Natural killer cell (primary cell): ENCODE measurements at regions not wholly inside any gene's neighbourhood (a gene's known extent, or its start where the extent isn't known, plus 50 kb on each side); places are given as distances from the start of the nearest gene placed in this dataset.

ENCODE experiments used
- ATAC-seq, 3 donors: fragments of 150-1000 bp in 2 of 3; fragments of 200-7000 bp in 1 of 3; cut with Tn5 transposase; 1 replicate in 1 of 3; 2 replicates in 2 of 3; pipeline ENCODE4 v1.10.0; 2021; ENCODE audit warnings: mild to moderate bottlenecking in 2 of 3, moderate library complexity in 2 of 3
- DNase-seq, 2 donors: peaks; one replicate each; pipeline versions ENCODE4 v3.0.0 to v3.0.0-alpha.2; 2013 to 2021; ENCODE audit warnings: mixed read lengths in 1 of 2
- H3K27ac ChIP-seq: one replicate; pipeline ENCODE4 v1.5.1; 2013; ENCODE audit warnings: mild to moderate bottlenecking, low read length
- H3K27me3 ChIP-seq: one replicate; pipeline ENCODE4 v1.6.1; 2013; ENCODE audit warnings: low read length; ENCODE audit not compliant: control insufficient read depth, insufficient read depth
- H3K36me3 ChIP-seq: one replicate; pipeline ENCODE4 v1.6.1; 2013; ENCODE audit warnings: low read length; ENCODE audit not compliant: control insufficient read depth, insufficient read depth
- H3K4me1 ChIP-seq: one replicate; pipeline ENCODE4 v1.6.1; 2013; ENCODE audit warnings: low read length; ENCODE audit not compliant: control insufficient read depth, insufficient read depth
- H3K4me3 ChIP-seq: one replicate; pipeline ENCODE4 v1.5.1; 2013; ENCODE audit warnings: low read length
- H3K9me3 ChIP-seq: one replicate; pipeline ENCODE4 v1.6.1; 2013; ENCODE audit warnings: low read length; ENCODE audit not compliant: control insufficient read depth, insufficient read depth
- H3K27ac Mint-ChIP-seq, 2 donors: one replicate each; pipeline ENCODE4 v1.8.0; 2022; ENCODE audit warnings: mild to moderate bottlenecking in 2 of 2, mixed read lengths in 2 of 2, moderate library complexity in 1 of 2
- H3K27me3 Mint-ChIP-seq, 2 donors: one replicate each; pipeline ENCODE4 v1.8.0; 2022; ENCODE audit warnings: low read depth in 2 of 2, mixed read lengths in 2 of 2
- H3K36me3 Mint-ChIP-seq: one replicate; pipeline ENCODE4 v1.8.0; 2022; ENCODE audit warnings: mixed read lengths
- H3K4me1 Mint-ChIP-seq, 2 donors: one replicate each; pipeline ENCODE4 v1.8.0; 2022; ENCODE audit warnings: mixed read lengths in 2 of 2
- H3K4me3 Mint-ChIP-seq: one replicate; pipeline ENCODE4 v1.8.0; 2022; ENCODE audit warnings: mild to moderate bottlenecking, moderate library complexity, mixed read lengths
- H3K9me3 Mint-ChIP-seq, 2 donors: one replicate each; pipeline ENCODE4 v1.8.0; 2022; ENCODE audit warnings: mixed read lengths in 2 of 2
- WGBS: methylation state at CpG from one replicate; pipeline ENCODE4 v1.1.7; 2013; ENCODE audit warnings: missing lambda C conversion rate; ENCODE audit not compliant: insufficient coverage; 5-methylcytosine and 5-hydroxymethylcytosine counted together
- intact Hi-C: fragments of 100-400 bp; cut with micrococcal nuclease; formaldehyde crosslinking; loops from one replicate; pipeline ENCODE4 v1.14.2; 2022
- TF ChIP-seq, protein P1 (sequence below): fragments of 200-600 bp; IDR thresholded peaks from one replicate; pipeline ENCODE4 v1.8.0; 2022; ENCODE audit warnings: antibody characterized with exemption

DNA sequence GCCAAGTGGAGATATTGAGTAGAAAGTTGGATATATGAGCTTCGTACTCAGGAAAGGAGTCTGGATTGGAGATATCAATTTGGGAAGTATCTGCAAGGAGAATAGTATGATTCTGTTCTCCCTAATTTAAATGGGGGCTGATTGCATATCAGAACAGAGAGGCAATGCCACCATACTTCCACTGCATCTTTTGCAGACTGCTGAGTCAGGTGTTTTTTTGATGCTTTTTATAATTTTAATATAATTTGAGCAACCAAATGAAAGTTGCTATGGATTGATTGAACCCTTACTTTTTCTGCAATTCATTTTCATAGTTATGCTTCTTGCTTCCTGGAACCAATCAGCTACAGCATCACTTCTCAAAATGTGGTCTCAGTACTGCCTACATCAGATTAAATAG is 590.3 kb downstream of the USP25 start:
- Mint-ChIP-seq H3K4me3 (no peak overlapping the region), H3K9me3 (peaks cover 3% of the 10 kb centered on the region in 2 donors), H3K4me1 (no peaks in the 10 kb centered on the region), H3K27ac (no peak overlapping the region), H3K36me3 (no peaks in the 10 kb centered on the region), H3K27me3 (no peaks in the 10 kb centered on the region)
- Histone ChIP-seq H3K4me3 (no peak overlapping the region), H3K27ac (no peak overlapping the region), H3K27me3 (no peaks in the 10 kb centered on the region), H3K9me3 (no peaks in the 10 kb centered on the region), H3K36me3 (no peaks in the 10 kb centered on the region), H3K4me1 (no peaks in the 10 kb centered on the region)
- DNase-seq (no peak), ATAC-seq (no peak)
- WGBS, result 100% methylated on average over 1 of the region's 1 CpG
- intact Hi-C loops, result no loop called here
- TF ChIP-seq, protein P1, sequence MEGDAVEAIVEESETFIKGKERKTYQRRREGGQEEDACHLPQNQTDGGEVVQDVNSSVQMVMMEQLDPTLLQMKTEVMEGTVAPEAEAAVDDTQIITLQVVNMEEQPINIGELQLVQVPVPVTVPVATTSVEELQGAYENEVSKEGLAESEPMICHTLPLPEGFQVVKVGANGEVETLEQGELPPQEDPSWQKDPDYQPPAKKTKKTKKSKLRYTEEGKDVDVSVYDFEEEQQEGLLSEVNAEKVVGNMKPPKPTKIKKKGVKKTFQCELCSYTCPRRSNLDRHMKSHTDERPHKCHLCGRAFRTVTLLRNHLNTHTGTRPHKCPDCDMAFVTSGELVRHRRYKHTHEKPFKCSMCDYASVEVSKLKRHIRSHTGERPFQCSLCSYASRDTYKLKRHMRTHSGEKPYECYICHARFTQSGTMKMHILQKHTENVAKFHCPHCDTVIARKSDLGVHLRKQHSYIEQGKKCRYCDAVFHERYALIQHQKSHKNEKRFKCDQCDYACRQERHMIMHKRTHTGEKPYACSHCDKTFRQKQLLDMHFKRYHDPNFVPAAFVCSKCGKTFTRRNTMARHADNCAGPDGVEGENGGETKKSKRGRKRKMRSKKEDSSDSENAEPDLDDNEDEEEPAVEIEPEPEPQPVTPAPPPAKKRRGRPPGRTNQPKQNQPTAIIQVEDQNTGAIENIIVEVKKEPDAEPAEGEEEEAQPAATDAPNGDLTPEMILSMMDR, result no peak

DNA sequence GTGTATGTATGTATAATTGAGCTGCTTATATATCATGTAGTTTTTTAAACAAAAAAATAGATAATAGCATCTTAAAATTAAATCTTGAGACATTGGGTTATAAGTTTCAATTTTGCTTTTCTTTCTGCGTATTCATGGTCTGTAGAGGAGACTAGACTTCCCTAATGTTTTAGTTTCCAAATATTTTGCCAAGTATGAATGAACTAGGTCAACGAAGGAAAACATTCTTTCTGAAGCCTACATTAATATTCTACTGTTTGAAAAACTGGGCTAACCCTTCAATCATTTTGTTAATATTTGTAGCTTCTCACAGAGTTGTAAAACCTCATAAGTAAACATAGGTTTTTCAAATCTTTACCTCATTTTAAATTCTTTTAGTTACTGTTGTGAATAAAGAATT is 592.7 kb downstream of the USP25 start:
- TF ChIP-seq, protein P1, result no peak
- ATAC-seq (no peak), DNase-seq (no peak)
- WGBS, result no CpG with 5 or more reads among the region's 2 CpGs
- no peaks in the 10 kb centered on the region for H3K4me1 ChIP-seq
- Mint-ChIP-seq H3K27me3 (no peaks in the 10 kb centered on the region), H3K4me3 (no peak overlapping the region), H3K4me1 (no peaks in the 10 kb centered on the region), H3K36me3 (no peaks in the 10 kb centered on the region), H3K27ac (no peak overlapping the region), H3K9me3 (peaks cover 0 to 3% of the 10 kb centered on the region in 2 donors)
- no peaks in the 10 kb centered on the region for H3K9me3 ChIP-seq
- no peak overlapping the region for H3K4me3 ChIP-seq
- H3K27me3 ChIP-seq, result no peaks in the 10 kb centered on the region
- intact Hi-C loops, result no loop called here
- no peak overlapping the region for H3K27ac ChIP-seq
- H3K36me3 ChIP-seq, result no peaks in the 10 kb centered on the region

DNA sequence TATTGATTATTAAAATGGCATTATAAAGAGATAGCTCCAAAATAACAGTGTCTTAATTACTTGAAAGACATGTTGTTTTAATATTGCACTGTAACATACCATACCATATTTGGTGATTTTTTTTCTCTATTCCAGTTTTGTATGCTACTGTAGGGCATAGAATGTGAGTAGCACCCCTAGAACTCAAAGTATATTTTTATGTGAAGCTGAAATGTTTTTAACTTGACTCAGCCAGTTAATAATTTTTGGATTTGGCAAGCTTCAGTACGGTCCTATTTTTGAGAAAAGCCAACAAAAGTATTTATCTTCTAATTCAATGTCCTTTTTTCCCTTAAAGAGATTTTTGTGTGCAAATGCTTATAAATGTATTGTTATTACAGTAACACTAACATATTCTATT is 593.8 kb downstream of the USP25 start:
- no peak overlapping the region for H3K4me3 ChIP-seq
- Mint-ChIP-seq H3K36me3 (no peaks in the 10 kb centered on the region), H3K27ac (no peak overlapping the region), H3K4me1 (no peaks in the 10 kb centered on the region), H3K27me3 (no peaks in the 10 kb centered on the region), H3K9me3 (peaks cover 0 to 3% of the 10 kb centered on the region in 2 donors), H3K4me3 (no peak overlapping the region)
- intact Hi-C loops, result no loop called here
- TF ChIP-seq, protein P1, result no peak
- H3K27me3 ChIP-seq, result no peaks in the 10 kb centered on the region
- no peaks in the 10 kb centered on the region for H3K4me1 ChIP-seq
- no peaks in the 10 kb centered on the region for H3K9me3 ChIP-seq
- H3K27ac ChIP-seq, result no peak overlapping the region
- H3K36me3 ChIP-seq, result no peaks in the 10 kb centered on the region
- no CpG with 5 or more reads among the region's 1 CpG for WGBS
- no peak for ATAC-seq
- no peak for DNase-seq

DNA sequence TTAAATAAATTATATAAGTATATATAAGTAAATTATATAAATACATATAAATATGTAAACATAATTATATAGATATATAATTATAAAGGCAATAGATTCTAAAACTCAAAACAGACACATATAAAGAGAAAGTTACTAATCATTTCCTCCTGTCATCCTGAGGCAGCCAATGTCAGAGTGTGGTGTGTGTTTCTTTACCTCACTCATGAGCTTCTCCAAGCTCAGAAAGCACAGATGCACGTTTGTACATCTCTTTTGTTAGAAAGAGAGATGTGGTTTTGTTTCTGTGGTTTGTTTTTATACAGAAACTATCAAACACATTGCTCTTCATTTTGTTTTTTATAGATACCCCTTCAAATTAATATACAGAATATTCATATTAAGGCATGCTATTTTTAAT is 594.8 kb downstream of the USP25 start:
- H3K4me3 ChIP-seq, result no peak overlapping the region
- H3K4me1 Mint-ChIP-seq, result no peaks in the 10 kb centered on the region
- 0% methylated on average over 1 of the region's 1 CpG for WGBS
- no peak overlapping the region for H3K27ac ChIP-seq
- no peaks in the 10 kb centered on the region for H3K36me3 Mint-ChIP-seq
- TF ChIP-seq, protein P1, result no peak
- H3K4me1 ChIP-seq, result no peaks in the 10 kb centered on the region
- no peak for DNase-seq
- no peaks in the 10 kb centered on the region for H3K27me3 ChIP-seq
- no peak overlapping the region for H3K27ac Mint-ChIP-seq
- intact Hi-C loops, result no loop called here
- no peak for ATAC-seq
- H3K9me3 Mint-ChIP-seq, result peaks cover 0 to 2% of the 10 kb centered on the region in 2 donors
- H3K27me3 Mint-ChIP-seq, result no peaks in the 10 kb centered on the region
- H3K4me3 Mint-ChIP-seq, result no peak overlapping the region
- H3K36me3 ChIP-seq, result no peaks in the 10 kb centered on the region
- no peaks in the 10 kb centered on the region for H3K9me3 ChIP-seq
